GM12878 (cell line): ENCODE measurements at regions not wholly inside any gene's neighbourhood (a gene's known extent, or its start where the extent isn't known, plus 50 kb on each side); places are given as distances from the start of the nearest gene placed in this dataset.

Source experiments
- ATAC-seq: fragments of 200-7000 bp; cut with Tn5 transposase; 3 replicates; pipeline ENCODE4 v1.9.1; 2020; ENCODE audit warnings: mild to moderate bottlenecking, moderate library complexity
- BruUV-seq: library from RNA; stranded (reverse); fragments of 400-500 nt; replicated peaks from 2 replicates; lab custom pipeline; 2021; lab: Mats Ljungman, UMichigan
- CTCF ChIA-PET: fragments of 300-600 bp; sonication (Branson Sonifier 250); formaldehyde crosslinking; extraction: SDS; loops from one replicate; lab custom pipeline; 2021; ENCODE audit warnings: inconsistent platforms; lab: Yijun Ruan, JAX
- POLR2A ChIA-PET: fragments of 350-600 bp; formaldehyde crosslinking; extraction: SDS; loops from one replicate; lab custom pipeline; 2021; ENCODE audit warnings: inconsistent platforms; lab: Charles Lee
- RAD21 ChIA-PET: fragments of 300-600 bp; sonication (Branson Sonifier 250); formaldehyde crosslinking; loops from one replicate; lab custom pipeline; 2023; ENCODE audit warnings: antibody characterized with exemption; ENCODE audit not compliant: unreplicated experiment; lab: Charles Lee
- SMC1A ChIA-PET: fragments of 300-600 bp; sonication (Branson Sonifier 250); formaldehyde crosslinking; loops from one replicate; lab custom pipeline; 2023; ENCODE audit not compliant: unreplicated experiment, uncharacterized antibody; lab: Charles Lee
- DNase-seq: peaks from one replicate; pipeline ENCODE4 v3.0.0-alpha.2; 2011; ENCODE audit warnings: low read depth, low spot score
- FAIRE-seq: peaks from 3 replicates; lab custom pipeline; 2011; peaks lifted over from hg19 to GRCh38; lab: Jason Lieb, UNC
- H2AFZ ChIP-seq: 2 replicates; pipeline ENCODE4 v1.6.0; 2011; ENCODE audit warnings: low read depth, low read length, control low read depth; ENCODE audit not compliant: control insufficient read depth
- H3K27ac ChIP-seq: 2 replicates; pipeline ENCODE4 v1.5.1; 2011; ENCODE audit warnings: control low read depth; ENCODE audit not compliant: control insufficient read depth, insufficient read depth
- H3K27me3 ChIP-seq, 2 experiments: replicated peaks in 1 of 2; 2 replicates each; pipeline versions ENCODE4 v1.6.0 to v1.6.1; 2011; ENCODE audit warnings: low read length in 1 of 2; ENCODE audit not compliant: control insufficient read depth in 2 of 2, insufficient read depth in 2 of 2
- H3K36me3 ChIP-seq, 2 experiments: 2 replicates each; pipeline ENCODE4 v1.5.1; 2011; ENCODE audit warnings: low read length in 1 of 2; ENCODE audit not compliant: control insufficient read depth in 2 of 2, insufficient read depth in 2 of 2
- H3K4me1 ChIP-seq: 2 replicates; pipeline ENCODE4 v1.6.1; 2011; ENCODE audit warnings: mild to moderate bottlenecking, low read length, moderate library complexity, mixed read lengths; ENCODE audit not compliant: control insufficient read depth, insufficient read depth
- H3K4me2 ChIP-seq: 2 replicates; pipeline ENCODE4 v1.6.0; 2011; ENCODE audit warnings: control low read depth; ENCODE audit not compliant: control insufficient read depth, insufficient read depth
- H3K4me3 ChIP-seq: fragments of 200-600 bp; sonication (generic); 2 replicates; pipeline ENCODE4 v1.5.1; 2016
- H3K79me2 ChIP-seq: 2 replicates; pipeline ENCODE4 v1.6.0; 2011; ENCODE audit warnings: low read length; ENCODE audit not compliant: control insufficient read depth, insufficient read depth
- H3K9ac ChIP-seq: 2 replicates; pipeline ENCODE4 v1.8.0; 2011; ENCODE audit warnings: low read length, control low read depth, mixed read lengths; ENCODE audit not compliant: control insufficient read depth, insufficient read depth
- H3K9me3 ChIP-seq: replicated peaks from 3 replicates; pipeline ENCODE4 v1.5.1; 2011; ENCODE audit warnings: mild to moderate bottlenecking, low read length; ENCODE audit not compliant: control insufficient read depth, insufficient read depth
- H4K20me1 ChIP-seq: 2 replicates; pipeline ENCODE4 v1.6.0; 2011; ENCODE audit not compliant: control insufficient read depth, insufficient read depth
- BMI1 ChIP-seq: fragments of 450-650 bp; IDR thresholded peaks from 2 replicates; pipeline ENCODE4 v1.6.1; 2016; ENCODE audit warnings: mild to moderate bottlenecking, moderate library complexity, borderline replicate concordance
- CBX5 ChIP-seq: sonication (generic); IDR thresholded peaks from 2 replicates; pipeline ENCODE4 v1.6.1; 2016; ENCODE audit warnings: low read depth, moderate library complexity, mild to moderate bottlenecking, inconsistent platforms
- FOXK2 ChIP-seq: fragments of 450-650 bp; IDR thresholded peaks from 2 replicates; pipeline ENCODE4 v1.6.1; 2017; ENCODE audit warnings: mild to moderate bottlenecking, moderate library complexity
- KLF5 ChIP-seq: fragments of 450-650 bp; IDR thresholded peaks from 2 replicates; pipeline ENCODE4 v1.6.1; 2014; ENCODE audit warnings: mild to moderate bottlenecking; ENCODE audit not compliant: partially characterized antibody
- MEF2B ChIP-seq: fragments of 450-650 bp; IDR thresholded peaks from 2 replicates; pipeline ENCODE4 v1.6.1; 2018; ENCODE audit warnings: mild to moderate bottlenecking, moderate library complexity; ENCODE audit not compliant: partially characterized antibody, poor library complexity, severe bottlenecking
- MXI1 ChIP-seq: fragments of 150-350 bp; IDR thresholded peaks from 2 replicates; pipeline ENCODE4 v1.6.1; 2011; ENCODE audit warnings: low read depth, mild to moderate bottlenecking, inconsistent platforms, low read length, improper control_type of control experiment
- MYB ChIP-seq: fragments of 150-350 bp; IDR thresholded peaks from 2 replicates; pipeline ENCODE4 v1.6.1; 2014; ENCODE audit warnings: mild to moderate bottlenecking, low read depth, low read length, borderline replicate concordance
- POLR2A ChIP-seq: IDR thresholded peaks from 2 replicates; pipeline ENCODE4 v1.6.1; 2011; ENCODE audit warnings: low read depth, mild to moderate bottlenecking, low read length
- SIN3A ChIP-seq: IDR thresholded peaks from 2 replicates; pipeline ENCODE4 v1.6.1; 2012; ENCODE audit warnings: low read depth, low read length, improper control_type of control experiment
- TCF3 ChIP-seq: IDR thresholded peaks from 2 replicates; pipeline ENCODE4 v1.6.1; 2012; ENCODE audit warnings: low read depth, mild to moderate bottlenecking, low read length, borderline replicate concordance; ENCODE audit not compliant: insufficient read depth
- ZNF622 ChIP-seq: fragments of 450-650 bp; IDR thresholded peaks from 2 replicates; pipeline ENCODE4 v1.6.1; 2017; ENCODE audit warnings: mild to moderate bottlenecking, inconsistent platforms
- ZNF687 ChIP-seq: fragments of 450-650 bp; IDR thresholded peaks from 2 replicates; pipeline ENCODE4 v1.6.1; 2017; ENCODE audit warnings: mild to moderate bottlenecking, moderate library complexity
- WGBS: methylation state at CpG from one replicate; pipeline ENCODE4 v1.1.6; 2016; ENCODE audit warnings: low lambda C conversion rate; ENCODE audit not compliant: insufficient replicate concordance, insufficient coverage; ENCODE audit errors: missing lambda C conversion rate; 5-methylcytosine and 5-hydroxymethylcytosine counted together
- in situ Hi-C: fragments of 300-500 bp; cut with MboI; formaldehyde crosslinking; loops from 9 replicates; pipeline ENCODE4 v1.14.3; 2018; ENCODE audit warnings: mixed read lengths
- intact Hi-C: fragments of 100-400 bp; cut with micrococcal nuclease; formaldehyde crosslinking; loops from one replicate; pipeline ENCODE4 v1.14.2; 2022; ENCODE audit not compliant: unreplicated experiment
- TF ChIP-seq, protein P1 (sequence below): fragments of 450-650 bp; IDR thresholded peaks from 2 replicates; pipeline ENCODE4 v1.6.1; 2018; ENCODE audit warnings: mild to moderate bottlenecking, low read depth, moderate library complexity; ENCODE audit not compliant: partially characterized antibody

- Histone ChIP-seq H3K9ac (no peak overlapping the region), H3K4me2 (no peak overlapping the region), H3K27me3 (no peaks in the 10 kb centered on the region), H3K36me3 (no peaks in the 10 kb centered on the region), H3K4me3 (no peak overlapping the region), H3K9me3 (no peaks in the 10 kb centered on the region), H3K4me1 (no peaks in the 10 kb centered on the region), H4K20me1 (no peaks in the 10 kb centered on the region)
- CTCF ChIA-PET, result no interaction called here
- FAIRE-seq (no peak), DNase-seq (no peak), ATAC-seq (no peak)
- WGBS, result 20% methylated on average over 5 of the region's 5 CpGs
- SMC1A ChIA-PET, result interaction anchor here (2.6 kb wide), 1 partner anchor 27 kb away, joined by 6 read pairs; no protein-coding TSS in a partner anchor
- no peak for TF ChIP-seq CBX5
- TF ChIP-seq POLR2A, result no peak
- no peak for TF ChIP-seq MXI1
- no peak for TF ChIP-seq MYB
- TF ChIP-seq BMI1, result no peak
- TF ChIP-seq, protein P1, sequence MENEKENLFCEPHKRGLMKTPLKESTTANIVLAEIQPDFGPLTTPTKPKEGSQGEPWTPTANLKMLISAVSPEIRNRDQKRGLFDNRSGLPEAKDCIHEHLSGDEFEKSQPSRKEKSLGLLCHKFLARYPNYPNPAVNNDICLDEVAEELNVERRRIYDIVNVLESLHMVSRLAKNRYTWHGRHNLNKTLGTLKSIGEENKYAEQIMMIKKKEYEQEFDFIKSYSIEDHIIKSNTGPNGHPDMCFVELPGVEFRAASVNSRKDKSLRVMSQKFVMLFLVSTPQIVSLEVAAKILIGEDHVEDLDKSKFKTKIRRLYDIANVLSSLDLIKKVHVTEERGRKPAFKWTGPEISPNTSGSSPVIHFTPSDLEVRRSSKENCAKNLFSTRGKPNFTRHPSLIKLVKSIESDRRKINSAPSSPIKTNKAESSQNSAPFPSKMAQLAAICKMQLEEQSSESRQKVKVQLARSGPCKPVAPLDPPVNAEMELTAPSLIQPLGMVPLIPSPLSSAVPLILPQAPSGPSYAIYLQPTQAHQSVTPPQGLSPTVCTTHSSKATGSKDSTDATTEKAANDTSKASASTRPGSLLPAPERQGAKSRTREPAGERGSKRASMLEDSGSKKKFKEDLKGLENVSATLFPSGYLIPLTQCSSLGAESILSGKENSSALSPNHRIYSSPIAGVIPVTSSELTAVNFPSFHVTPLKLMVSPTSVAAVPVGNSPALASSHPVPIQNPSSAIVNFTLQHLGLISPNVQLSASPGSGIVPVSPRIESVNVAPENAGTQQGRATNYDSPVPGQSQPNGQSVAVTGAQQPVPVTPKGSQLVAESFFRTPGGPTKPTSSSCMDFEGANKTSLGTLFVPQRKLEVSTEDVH, result no peak
- no peak for TF ChIP-seq MEF2B
- no peak for TF ChIP-seq TCF3
- TF ChIP-seq ZNF622, result no peak
- no peak for TF ChIP-seq SIN3A
- no peak for TF ChIP-seq KLF5
- TF ChIP-seq FOXK2, result no peak
- TF ChIP-seq ZNF687, result no peak
- TF ChIP-seq, all 136 proteins: peak for 0
- POLR2A ChIA-PET, result no interaction called here
- Histone ChIP-seq H3K79me2 (no peaks in the 10 kb centered on the region), H3K27ac (no peak overlapping the region), H2AFZ (no peak overlapping the region)
- in situ Hi-C loops, result no loop called here
- intact Hi-C loops, result no loop called here
- RAD21 ChIA-PET, result interaction anchor here (0.9 kb wide), 1 partner anchor 9 kb away, joined by 3 read pairs; no protein-coding TSS in a partner anchor
- no TSS peak for BruUV-seq
Measured at GRCh38 chr5:44907396-44907795, 98.6 kb downstream of the MRPS30 start.
